Activated T-helper 1 cell treated with anti-CD3 and anti-CD28 coated beads, Interleukin-2, amount 50 U/mL, for 16 hours (primary cell): ENCODE measurements at regions not wholly inside any gene's neighbourhood (a gene's known extent, or its start where the extent isn't known, plus 50 kb on each side); places are given as distances from the start of the nearest gene placed in this dataset.
A peak's percentile ranks its signal among the peaks of the same experiment; 100 is the strongest.

ENCODE experiments used
- DNase-seq, 2 donors: peaks; one replicate each; pipeline ENCODE4 v3.0.0-alpha.2; 2020; ENCODE audit warnings: low read depth in 1 of 2, low spot score in 1 of 2

GRCh38 chr16:11401161-11402050, 56.1 kb downstream of the RMI2 start:
- no peak for DNase-seq

- DNase-seq: no peak
These were observed 56.9 kb downstream of the RMI2 start for GRCh38 chr16:11402051-11402744.

DNA sequence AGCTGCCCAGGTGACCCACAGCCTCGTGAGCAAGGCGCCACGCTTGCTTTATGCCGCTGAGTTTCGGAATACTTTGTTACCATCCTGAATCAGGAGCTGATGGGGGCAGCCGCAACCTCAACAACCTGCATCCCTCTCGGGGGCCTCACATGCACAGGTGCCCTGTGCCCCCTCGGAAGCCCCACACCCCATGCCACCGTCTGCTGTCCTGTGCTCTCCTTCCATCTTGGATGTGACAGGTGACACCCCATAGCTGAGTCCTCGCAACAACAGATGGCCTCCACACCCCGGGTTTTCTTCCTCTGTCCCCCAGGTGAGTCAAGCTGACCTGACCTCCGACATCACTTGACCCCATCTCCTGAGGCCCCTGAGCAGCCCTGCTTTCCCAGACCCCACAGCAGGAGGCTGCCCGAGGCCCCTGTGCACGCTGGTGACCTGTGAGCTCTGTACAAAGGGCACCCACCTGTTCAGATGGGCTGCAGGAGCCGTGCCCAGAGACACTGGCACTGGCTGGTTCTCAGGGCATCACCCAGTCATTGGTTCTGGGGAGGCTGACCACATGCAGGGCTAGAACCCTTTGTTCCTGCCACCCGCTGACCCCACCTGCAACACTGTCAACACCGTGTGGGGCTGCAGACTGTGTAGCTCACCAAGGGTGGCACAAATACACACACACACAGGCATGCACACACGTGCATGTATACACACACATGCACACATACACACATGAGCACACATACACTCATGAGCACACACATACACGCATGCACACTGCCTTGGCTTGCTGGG, 57.7 kb downstream of the RMI2 start:
- no peak for DNase-seq

- DNase-seq: no peak
These were observed 58.2 kb downstream of the RMI2 start for GRCh38 chr16:11403534-11403795.

DNA sequence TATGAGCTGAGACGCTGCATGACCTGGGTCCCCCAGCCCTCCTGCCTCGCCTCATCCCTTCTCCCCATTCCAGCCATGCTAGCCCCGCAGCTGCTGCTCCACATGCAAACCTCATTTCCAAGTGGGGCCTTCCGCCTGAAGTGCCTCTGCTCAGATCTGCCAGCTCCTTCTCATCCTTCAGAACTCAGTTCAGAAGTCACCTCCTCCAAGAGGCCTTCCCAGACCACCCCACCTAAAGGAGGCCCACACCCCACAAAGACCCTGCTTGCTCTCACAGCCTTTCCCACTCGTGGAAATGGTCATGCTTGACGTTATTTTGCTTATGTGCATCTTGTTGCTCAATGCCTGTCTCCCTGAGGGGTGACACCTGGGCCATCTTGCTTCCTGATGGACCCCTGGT, 58.7 kb downstream of the RMI2 start:
- no peak for DNase-seq

GRCh38 chr16:11404603-11405002, 59.3 kb downstream of the RMI2 start:
- DNase-seq: no peak

- peak; percentile 11 to 19 for DNase-seq
These were observed 60.3 kb downstream of the RMI2 start for GRCh38 chr16:11405331-11406176.

DNA sequence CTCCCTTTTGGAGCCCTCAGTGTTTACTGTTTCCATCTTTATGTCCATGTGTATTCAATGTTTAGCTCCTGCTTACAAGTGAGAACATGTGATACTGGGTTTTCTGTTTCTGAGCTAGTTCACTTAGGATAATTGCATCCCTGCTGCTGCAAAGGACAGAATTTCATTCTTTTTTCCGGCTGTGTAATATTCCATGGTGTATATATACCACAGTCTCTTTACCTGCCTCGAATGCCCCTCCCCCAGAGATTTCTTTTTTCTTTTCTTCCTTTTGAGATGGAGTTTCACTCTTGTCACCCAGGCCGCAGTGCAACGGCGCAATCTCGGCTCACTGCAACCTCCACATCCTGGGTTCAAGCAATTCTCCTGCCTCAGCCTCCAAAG, 60.9 kb downstream of the RMI2 start:
- no peak for DNase-seq

DNA sequence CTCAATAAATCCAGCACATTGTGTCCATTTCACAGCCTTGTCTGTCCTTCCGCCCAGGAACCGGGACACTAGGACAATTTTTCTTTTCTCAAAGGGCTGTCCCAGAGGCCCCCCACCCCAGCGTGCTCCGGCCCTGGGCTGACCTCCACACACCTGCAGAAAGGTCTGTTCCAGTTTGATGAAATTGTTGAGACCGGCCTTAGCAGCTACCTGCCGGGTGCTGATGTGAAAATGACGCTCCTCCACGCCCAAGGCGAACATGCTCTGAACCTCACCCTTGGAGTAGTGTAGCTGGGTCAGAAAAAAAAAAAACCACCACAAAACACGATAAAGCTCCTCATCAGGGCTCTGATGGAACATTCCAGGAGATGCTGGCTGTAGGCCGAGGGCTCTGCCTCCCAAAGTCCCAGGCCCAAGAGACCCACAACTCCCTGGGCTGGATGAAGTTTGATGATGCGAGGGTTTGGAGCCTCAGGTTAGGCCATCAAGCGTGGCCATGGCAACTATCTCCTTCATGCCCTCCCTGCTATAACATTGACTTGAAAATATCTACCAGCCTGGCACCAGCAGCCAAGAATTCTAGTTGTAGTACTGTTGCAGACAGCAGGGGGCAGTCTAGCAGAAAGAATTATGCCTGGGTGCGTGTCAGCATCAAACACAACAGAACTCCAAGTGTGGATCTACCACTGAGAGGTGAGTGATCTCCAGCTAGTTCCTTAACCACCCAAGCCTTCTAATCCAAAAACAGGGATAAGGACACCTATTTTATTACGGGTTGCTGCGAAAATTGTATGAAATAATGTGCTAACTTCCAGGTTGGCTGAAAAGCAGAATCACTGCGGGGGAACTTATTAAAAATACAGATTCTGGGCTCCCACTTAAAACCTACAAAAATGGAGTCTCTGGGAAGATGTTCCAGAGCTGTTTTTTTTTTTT, 62.1 kb downstream of the RMI2 start:
- DNase-seq: peak in 1 of 2 donors; percentile 39

- no peak for DNase-seq
These were observed 63.0 kb downstream of the RMI2 start for GRCh38 chr16:11408216-11408615.

- no peak for DNase-seq
These were observed 64.1 kb downstream of the RMI2 start for GRCh38 chr16:11409398-11409797.

GRCh38 chr16:11410376-11411058, 65.3 kb downstream of the RMI2 start:
- no peak for DNase-seq

DNA sequence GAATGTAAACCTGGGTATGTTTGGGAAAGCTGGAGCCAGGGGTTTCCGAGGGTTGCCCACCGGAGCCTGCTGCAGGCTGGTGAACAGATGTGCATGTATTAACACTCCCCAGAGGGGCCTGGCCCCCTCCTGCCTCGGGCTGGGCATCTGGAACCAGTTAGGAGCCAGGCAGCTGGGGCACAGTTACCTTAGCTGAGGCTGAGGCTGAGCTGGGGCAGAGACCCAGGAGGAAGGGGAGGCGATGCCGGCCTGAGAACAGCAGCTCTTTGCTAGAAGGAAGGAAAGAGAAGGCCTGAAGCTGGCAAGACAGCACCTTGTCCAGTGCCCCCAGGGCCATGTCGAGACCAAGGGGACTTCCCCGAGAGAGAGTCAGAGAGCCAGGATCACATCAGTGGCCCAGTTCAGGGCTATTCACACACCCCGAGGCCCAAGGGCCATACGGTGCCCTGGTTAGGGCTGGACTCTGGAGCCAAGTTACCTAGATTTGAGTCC, 65.8 kb downstream of the RMI2 start:
- DNase-seq: no peak

DNA sequence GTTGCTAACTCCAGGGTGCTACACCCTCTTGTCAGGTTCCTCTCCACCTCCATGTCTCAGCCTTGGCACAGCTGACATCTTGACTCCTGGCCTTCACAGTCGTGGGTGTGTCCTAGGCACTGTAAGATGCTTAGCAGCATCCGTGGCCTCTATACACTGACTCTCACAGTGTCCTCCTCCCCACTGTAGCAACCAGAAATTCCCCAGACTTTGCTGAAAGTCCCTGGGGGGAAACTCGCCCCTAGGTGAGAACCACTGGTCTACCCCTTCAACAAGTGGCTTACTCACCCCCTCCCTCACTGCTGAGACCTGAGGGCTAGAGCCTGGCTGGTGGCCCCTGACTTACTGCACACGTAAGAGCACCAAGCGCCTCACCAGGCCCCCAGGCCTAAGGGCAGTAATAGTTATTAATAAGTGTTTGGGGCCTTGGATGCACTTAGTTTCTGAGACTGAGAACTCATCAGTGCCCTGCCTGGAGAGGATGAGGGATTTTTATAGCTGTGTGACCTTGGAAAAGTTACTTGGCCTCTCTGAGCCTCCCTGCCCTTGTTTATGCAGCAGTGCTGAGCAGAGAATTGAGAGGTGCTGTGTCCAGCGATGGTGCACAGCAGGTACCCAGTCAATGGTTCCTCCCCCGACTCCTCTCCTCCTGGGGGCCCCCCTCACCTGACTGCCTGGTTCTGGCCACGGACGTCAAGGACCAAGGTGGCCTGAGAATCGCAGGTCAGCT, 67.1 kb downstream of the RMI2 start:
- no peak for DNase-seq

DNA sequence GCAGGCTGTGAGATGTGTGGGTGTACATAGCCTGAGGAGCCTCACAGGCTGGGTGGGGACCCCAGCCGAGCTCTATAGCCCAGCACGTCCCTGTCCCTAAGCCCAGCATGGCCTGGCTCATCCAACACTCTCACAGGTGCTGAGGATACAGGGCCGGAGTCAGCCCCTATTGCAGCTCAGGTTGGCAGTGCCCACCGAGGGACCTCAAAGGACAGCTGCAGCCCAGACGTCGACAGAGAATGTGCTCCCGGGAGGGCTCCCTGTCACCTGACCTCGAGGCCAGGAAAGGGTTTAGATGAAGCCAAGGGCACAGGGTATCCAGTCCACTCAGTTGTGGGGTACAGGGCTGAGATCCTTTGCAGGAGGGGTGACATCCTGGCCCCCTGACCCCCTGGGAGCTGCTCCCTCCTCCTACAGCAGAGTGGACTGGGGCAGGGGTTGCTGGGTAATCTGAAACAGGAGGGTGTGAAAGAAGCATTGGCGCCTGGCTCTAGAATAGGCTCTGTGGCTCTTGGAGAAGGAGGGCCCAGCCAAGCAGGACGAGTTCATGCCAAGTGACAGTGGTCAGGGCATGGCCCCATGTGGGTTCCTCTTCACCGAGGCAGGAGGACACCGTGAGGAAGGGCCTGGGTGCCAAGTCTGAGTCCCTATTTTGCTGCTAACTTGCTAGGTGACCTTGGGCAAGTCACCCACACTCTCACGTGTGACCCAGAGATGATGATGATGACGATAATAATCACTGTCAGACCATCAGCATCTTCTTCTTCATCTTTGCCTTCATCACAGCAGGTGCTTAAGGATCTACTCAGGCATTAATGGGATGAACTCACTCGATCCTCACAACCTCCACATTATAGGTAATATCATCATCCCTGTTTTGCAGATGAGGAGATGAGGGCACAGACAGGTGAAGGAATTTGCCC, 68.0 kb downstream of the RMI2 start:
- no peak for DNase-seq

GRCh38 chr16:11413907-11414595, 68.8 kb downstream of the RMI2 start:
- DNase-seq: no peak
